DND-41 (cell line): ENCODE measurements at regions not wholly inside any gene's neighbourhood (a gene's known extent, or its start where the extent isn't known, plus 50 kb on each side); places are given as distances from the start of the nearest gene placed in this dataset.

Source experiments
- CTCF ChIP-seq: IDR thresholded peaks from 2 replicates; pipeline ENCODE4 v1.5.1; 2012; ENCODE audit warnings: borderline replicate concordance, low read length, moderate library complexity, mild to moderate bottlenecking; ENCODE audit not compliant: poor library complexity, severe bottlenecking; ENCODE audit errors: extremely low read depth
- EZH2 ChIP-seq: IDR thresholded peaks from 3 replicates; pipeline ENCODE4 v1.6.1; 2012; ENCODE audit warnings: borderline replicate concordance, low read depth, mild to moderate bottlenecking, moderate library complexity, low read length, inconsistent platforms; ENCODE audit not compliant: severe bottlenecking

GRCh38 chr21:32196001-32196400 lies 82.8 kb downstream of the MIS18A start:
- TF ChIP-seq CTCF (no peak), EZH2 (no peak)
